ENCODE measurements at regions not wholly inside any gene's neighbourhood (a gene's known extent, or its start where the extent isn't known, plus 50 kb on each side); places are given as distances from the start of the nearest gene placed in this dataset.

DNA sequence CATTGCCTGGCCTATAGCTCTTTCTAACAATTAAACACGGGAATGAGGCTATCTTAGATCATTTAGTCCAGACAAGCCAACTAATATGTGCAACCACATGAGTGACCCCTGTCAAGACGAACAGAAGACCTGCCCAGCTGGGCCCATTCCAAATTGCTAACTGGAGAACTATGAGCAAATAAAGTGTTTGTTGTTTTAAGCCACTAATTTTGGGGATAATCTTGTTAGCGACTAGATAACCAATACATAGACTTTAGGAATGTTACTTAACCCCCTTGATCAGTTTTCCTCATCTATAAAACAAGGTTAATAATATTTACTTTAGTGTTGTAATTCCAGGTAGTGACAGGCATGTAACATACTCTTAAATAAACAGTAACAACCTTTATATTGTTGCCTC lies 848.3 kb downstream of the METTL15 start:
- no peak for TF ChIP-seq EZH2phosphoT487 (IDR thresholded peaks at IDR 0.05; ENCODE audit: insufficient read depth, low read depth)
- no peak for TF ChIP-seq EZH2 (IDR thresholded peaks at IDR 0.05; ENCODE audit: insufficient read depth, poor library complexity, severe bottlenecking)
